ENCODE measurements at regions not wholly inside any gene's neighbourhood (a gene's known extent, or its start where the extent isn't known, plus 50 kb on each side); places are given as distances from the start of the nearest gene placed in this dataset.

GRCh38 chr10:44760513-44760912 is 150.6 kb upstream of the TMEM72 start:
- no peak for ATAC-seq
- Histone ChIP-seq H3K36me3 (ENCODE audit: low read depth) (no peaks in the 10 kb centered on the region), H3K9me3 (no peaks in the 10 kb centered on the region), H3K4me3 (no peak overlapping the region), H3K4me1 (ENCODE audit: low read depth) (no peaks in the 10 kb centered on the region)
- TF ChIP-seq CTCF (IDR thresholded peaks at IDR 0.05), result no peak
- DNase-seq, result no peak
- intact Hi-C loops (cut with DNase I, micrococcal nuclease), result no loop called here

GRCh38 chr10:44761076-44761475 is 150.1 kb upstream of the TMEM72 start:
- H3K36me3 ChIP-seq (ENCODE audit: low read depth), result no peaks in the 10 kb centered on the region
- DNase-seq, result no peak
- H3K4me3 ChIP-seq, result no peak overlapping the region
- no peak for TF ChIP-seq CTCF (IDR thresholded peaks at IDR 0.05)
- no peaks in the 10 kb centered on the region for H3K4me1 ChIP-seq (ENCODE audit: low read depth)
- intact Hi-C loops (cut with DNase I, micrococcal nuclease), result no loop called here
- no peak for ATAC-seq
- no peaks in the 10 kb centered on the region for H3K9me3 ChIP-seq

GRCh38 chr10:44763331-44763730 is 147.8 kb upstream of the TMEM72 start:
- intact Hi-C loops (cut with DNase I, micrococcal nuclease), result no loop called here
- no peak for ATAC-seq

GRCh38 chr10:44765299-44765698 is 145.8 kb upstream of the TMEM72 start:
- H3K36me3 ChIP-seq (ENCODE audit: low read depth), result no peaks in the 10 kb centered on the region
- H3K9me3 ChIP-seq, result no peaks in the 10 kb centered on the region
- no peak for TF ChIP-seq CTCF (IDR thresholded peaks at IDR 0.05)
- intact Hi-C loops (cut with DNase I, micrococcal nuclease), result no loop called here
- no peaks in the 10 kb centered on the region for H3K4me1 ChIP-seq (ENCODE audit: low read depth)
- ATAC-seq (no peak), DNase-seq (no peak)
- no peak overlapping the region for H3K4me3 ChIP-seq

More at GRCh38 chr10:44763331-44763730, 147.8 kb upstream of the TMEM72 start:
- H3K9me3 ChIP-seq, result no peaks in the 10 kb centered on the region
- no peaks in the 10 kb centered on the region for H3K4me1 ChIP-seq (ENCODE audit: low read depth)
- no peak for TF ChIP-seq CTCF (IDR thresholded peaks at IDR 0.05)
- H3K4me3 ChIP-seq, result no peak overlapping the region
- no peaks in the 10 kb centered on the region for H3K36me3 ChIP-seq (ENCODE audit: low read depth)
- no peak for DNase-seq

GRCh38 chr10:44766631-44767030 is 144.5 kb upstream of the TMEM72 start:
- H3K9me3 ChIP-seq, result no peaks in the 10 kb centered on the region
- intact Hi-C loops (cut with DNase I, micrococcal nuclease), result no loop called here
- ATAC-seq, result no peak
- H3K36me3 ChIP-seq (ENCODE audit: low read depth), result no peaks in the 10 kb centered on the region
- no peak for DNase-seq
- no peaks in the 10 kb centered on the region for H3K4me1 ChIP-seq (ENCODE audit: low read depth)
- H3K4me3 ChIP-seq, result no peak overlapping the region
- no peak for TF ChIP-seq CTCF (IDR thresholded peaks at IDR 0.05)

- no peak for DNase-seq
These were observed 141.7 kb upstream of the TMEM72 start for GRCh38 chr10:44769450-44769849.

More at GRCh38 chr10:44769450-44769849, 141.7 kb upstream of the TMEM72 start:
- Histone ChIP-seq H3K4me1 (ENCODE audit: low read depth) (no peaks in the 10 kb centered on the region), H3K9me3 (no peaks in the 10 kb centered on the region), H3K36me3 (ENCODE audit: low read depth) (no peaks in the 10 kb centered on the region), H3K4me3 (no peak overlapping the region)
- no peak for TF ChIP-seq CTCF (IDR thresholded peaks at IDR 0.05)
- no peak for ATAC-seq
- intact Hi-C loops (cut with DNase I, micrococcal nuclease), result no loop called here

All from mucosa of descending colon (tissue), 3 donors.